Kidney (tissue), 13 donors: ENCODE measurements at regions not wholly inside any gene's neighbourhood (a gene's known extent, or its start where the extent isn't known, plus 50 kb on each side); places are given as distances from the start of the nearest gene placed in this dataset.

Source experiments
- DNase-seq, 5 donors: peaks; one replicate each; pipeline ENCODE4 v3.0.0-alpha.2; 2013 to 2020
- FAIRE-seq: peaks from 2 replicates; lab custom pipeline; 2012; peaks lifted over from hg19 to GRCh38; lab: Jason Lieb, UNC
- H3K27ac ChIP-seq, 2 donors: one replicate each; pipeline ENCODE4 v1.7.0; 2013; ENCODE audit warnings: low read depth in 2 of 2, low read length in 2 of 2, inconsistent platforms in 1 of 2
- H3K27me3 ChIP-seq: one replicate; pipeline ENCODE4 v1.7.1; 2013; ENCODE audit warnings: low read length, inconsistent platforms; ENCODE audit not compliant: control insufficient read depth, insufficient read depth
- H3K36me3 ChIP-seq, 3 donors: one replicate each; pipeline versions ENCODE4 v1.7.0 to v1.7.1; 2013; ENCODE audit warnings: low read length in 3 of 3, control low read depth in 1 of 3, inconsistent platforms in 1 of 3; ENCODE audit not compliant: insufficient read depth in 3 of 3, control insufficient read depth in 2 of 3
- H3K4me1 ChIP-seq, 3 donors: one replicate each; pipeline versions ENCODE4 v1.7.0 to v1.7.1; 2013; ENCODE audit warnings: low read length in 3 of 3, inconsistent platforms in 1 of 3, low read depth in 1 of 3; ENCODE audit not compliant: control insufficient read depth in 2 of 3, insufficient read depth in 2 of 3
- H3K4me3 ChIP-seq, 3 donors: one replicate each; pipeline versions ENCODE4 v1.7.0 to v1.8.1; 2013; ENCODE audit warnings: low read length in 3 of 3, control low read depth in 1 of 3, inconsistent platforms in 1 of 3
- H3K9ac ChIP-seq, 3 donors: one replicate each; pipeline versions ENCODE4 v1.7.0 to v1.7.1; 2013; ENCODE audit warnings: low read length in 3 of 3, control low read depth in 1 of 3, inconsistent platforms in 1 of 3
- H3K9me3 ChIP-seq, 3 donors: one replicate each; pipeline versions ENCODE4 v1.7.0 to v1.7.1; 2013; ENCODE audit warnings: low read length in 3 of 3, control low read depth in 1 of 3, inconsistent platforms in 1 of 3; ENCODE audit not compliant: control insufficient read depth in 2 of 3, insufficient read depth in 1 of 3
- CTCF ChIP-seq: IDR thresholded peaks from 3 replicates; pipeline ENCODE4 v1.5.1; 2012; ENCODE audit warnings: mild to moderate bottlenecking, moderate library complexity, borderline replicate concordance; ENCODE audit not compliant: insufficient read depth; ENCODE audit errors: extremely low read depth
- intact Hi-C: fragments of 100-400 bp; cut with DNase I; formaldehyde crosslinking; loops from one replicate; pipeline ENCODE4 v1.11.1; 2022
- donor health status: control.
- donor health status: control.
- donor health status: control.
- donor health status: control.
- donor health status: control.
- donor health status: DM: yes; HTN: yes; CAD: no.
- donor health status: Normal renal cell carcinoma (clear cell type).

- Histone ChIP-seq H3K27me3 (no peaks in the 10 kb centered on the region), H3K36me3 (no peaks in the 10 kb centered on the region), H3K4me3 (no peak overlapping the region), H3K9me3 (peaks cover 0 to 4% (median 0%) of the 10 kb centered on the region in 3 donors), H3K27ac (no peak overlapping the region), H3K9ac (no peak overlapping the region), H3K4me1 (no peaks in the 10 kb centered on the region)
- FAIRE-seq (no peak), DNase-seq (no peak)
- TF ChIP-seq CTCF, result no peak
- intact Hi-C loops, result no loop called here
These were observed 714.9 kb downstream of the LUZP2 start for GRCh38 chr11:25211635-25212254.

GRCh38 chr11:25214535-25215176 is 717.8 kb downstream of the LUZP2 start:
- DNase-seq, result no peak
- Histone ChIP-seq H3K27me3 (no peaks in the 10 kb centered on the region), H3K4me1 (no peaks in the 10 kb centered on the region), H3K4me3 (no peak overlapping the region), H3K9me3 (peaks cover 0 to 4% (median 0%) of the 10 kb centered on the region in 3 donors), H3K27ac (no peak overlapping the region), H3K36me3 (no peaks in the 10 kb centered on the region), H3K9ac (no peak overlapping the region)
- intact Hi-C loops, result no loop called here
- no peak for FAIRE-seq
- TF ChIP-seq CTCF, result no peak

GRCh38 chr11:25218036-25218435 is 721.2 kb downstream of the LUZP2 start:
- Histone ChIP-seq H3K36me3 (no peaks in the 10 kb centered on the region), H3K4me1 (no peaks in the 10 kb centered on the region), H3K9ac (no peak overlapping the region), H3K27me3 (no peaks in the 10 kb centered on the region), H3K27ac (no peak overlapping the region), H3K9me3 (no peaks in the 10 kb centered on the region), H3K4me3 (no peak overlapping the region)
- FAIRE-seq (peak; percentile 17), DNase-seq (no peak)
- intact Hi-C loops, result no loop called here
- no peak for TF ChIP-seq CTCF

- intact Hi-C loops, result no loop called here
- TF ChIP-seq CTCF, result no peak
- no peaks in the 10 kb centered on the region for H3K36me3 ChIP-seq
- DNase-seq (no peak), FAIRE-seq (no peak)
- no peak overlapping the region for H3K9ac ChIP-seq
- H3K27me3 ChIP-seq, result no peaks in the 10 kb centered on the region
- H3K4me3 ChIP-seq, result no peak overlapping the region
- no peaks in the 10 kb centered on the region for H3K4me1 ChIP-seq
- H3K9me3 ChIP-seq, result no peaks in the 10 kb centered on the region
- H3K27ac ChIP-seq, result no peak overlapping the region
These were observed 728.2 kb downstream of the LUZP2 start for GRCh38 chr11:25225078-25225477.
